GM18951 (cell line): ENCODE measurements at regions not wholly inside any gene's neighbourhood (a gene's known extent, or its start where the extent isn't known, plus 50 kb on each side); places are given as distances from the start of the nearest gene placed in this dataset.

Source experiments
- POLR2A ChIP-seq: IDR thresholded peaks from 4 replicates; pipeline ENCODE4 v1.6.1; 2011; ENCODE audit warnings: mild to moderate bottlenecking; ENCODE audit not compliant: insufficient read length, insufficient read depth; ENCODE audit errors: extremely low read depth
- in situ Hi-C: fragments of 300-500 bp; cut with MboI; formaldehyde crosslinking; loops from one replicate; pipeline ENCODE4 v1.12.0; 2022; ENCODE audit warnings: low sequenced_read_pairs, mixed read lengths, inconsistent platforms; ENCODE audit not compliant: unreplicated experiment

DNA sequence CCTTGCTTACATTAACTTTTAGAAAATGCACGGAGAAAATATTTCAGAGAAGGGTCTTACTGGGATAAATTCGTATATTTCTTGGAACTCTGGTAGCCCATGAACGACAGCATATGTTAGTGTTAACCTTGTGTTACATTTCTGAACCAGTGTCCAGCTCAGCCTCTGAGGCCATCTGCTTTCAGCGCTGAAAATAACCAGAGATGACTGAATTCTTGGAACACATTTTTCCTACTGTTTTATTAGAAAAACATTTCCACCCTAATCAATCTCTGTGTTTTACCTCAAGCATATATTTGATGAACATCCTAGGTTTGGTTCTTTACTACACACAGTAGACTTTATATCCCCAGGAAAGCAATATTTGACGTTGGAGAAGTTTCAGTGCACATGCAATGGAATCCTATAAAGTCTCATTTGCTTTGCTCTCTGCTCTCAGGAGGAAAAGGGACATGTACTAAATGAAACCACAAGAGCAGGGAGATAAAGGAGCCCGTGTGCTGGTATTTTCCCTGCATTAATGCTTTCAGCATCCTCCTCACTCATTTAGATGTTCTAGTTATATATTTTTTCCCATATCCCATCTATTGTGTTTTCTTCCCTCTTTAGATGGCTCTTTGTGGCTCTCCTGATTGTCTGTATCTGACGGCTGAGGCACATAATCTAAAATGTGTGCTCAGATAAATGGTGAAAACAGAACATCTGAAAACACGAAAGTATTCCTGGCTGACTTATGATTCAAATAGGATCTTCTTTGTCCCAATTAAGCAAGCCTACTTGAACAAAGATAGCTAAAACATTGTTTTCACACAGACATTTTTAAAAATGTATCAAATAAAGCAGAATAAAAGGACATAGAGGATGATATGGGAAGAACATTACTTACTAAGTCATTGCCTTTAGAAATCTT is 151.7 kb upstream of the KCNMB2 start:
- TF ChIP-seq POLR2A, result no peak
- in situ Hi-C loops, result no loop called here

DNA sequence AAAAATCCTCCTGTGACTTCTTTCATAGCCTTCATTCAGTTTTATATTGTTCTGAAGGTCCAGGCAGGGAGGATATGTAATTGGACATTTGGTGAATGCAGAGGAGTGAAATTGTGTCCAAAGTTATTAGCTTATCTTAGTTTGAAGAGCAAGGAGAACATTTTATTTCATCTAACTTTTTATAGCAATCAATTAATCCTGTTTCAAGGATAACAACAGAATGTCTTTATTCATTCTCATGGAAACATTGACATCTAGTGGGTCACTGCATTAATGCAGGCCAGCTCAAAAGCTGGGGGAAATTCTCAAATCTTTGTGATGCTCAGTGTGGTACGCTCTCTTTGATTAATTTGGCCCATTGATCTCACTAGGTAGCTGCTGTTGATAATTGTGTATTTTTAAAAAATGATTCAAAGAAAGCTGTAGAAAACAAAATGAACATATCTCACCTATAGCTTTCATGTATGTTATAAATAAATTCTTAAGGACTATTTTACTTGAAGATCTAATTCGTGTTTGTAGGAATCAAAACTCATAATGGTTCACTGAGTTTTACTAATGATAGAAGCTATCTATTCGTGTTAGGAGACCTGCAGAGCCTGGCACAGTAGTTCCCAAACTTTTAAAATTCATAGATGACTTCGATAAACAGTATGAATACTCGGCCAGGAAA is 150.8 kb upstream of the KCNMB2 start:
- no peak for TF ChIP-seq POLR2A
- in situ Hi-C loops, result no loop called here

DNA sequence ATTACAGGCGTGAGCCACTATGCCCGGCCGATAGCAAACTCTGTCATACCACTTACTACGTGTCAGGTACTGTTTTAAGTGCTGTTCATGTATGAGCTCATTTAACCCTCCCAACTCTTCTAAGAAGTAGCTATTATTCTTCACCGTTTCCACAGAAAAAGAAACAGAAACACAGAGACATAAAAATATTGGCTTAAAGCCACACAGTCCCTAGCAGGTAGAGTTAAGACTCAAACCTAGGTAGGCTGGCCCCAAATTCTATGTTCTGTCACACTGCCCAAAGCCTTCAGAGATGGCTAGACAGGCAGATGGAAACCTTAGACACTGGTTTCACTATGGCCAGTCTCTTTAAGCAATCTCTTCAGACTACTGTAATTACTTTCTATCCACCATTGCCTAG is 149.8 kb upstream of the KCNMB2 start:
- no peak for TF ChIP-seq POLR2A
- in situ Hi-C loops, result no loop called here

DNA sequence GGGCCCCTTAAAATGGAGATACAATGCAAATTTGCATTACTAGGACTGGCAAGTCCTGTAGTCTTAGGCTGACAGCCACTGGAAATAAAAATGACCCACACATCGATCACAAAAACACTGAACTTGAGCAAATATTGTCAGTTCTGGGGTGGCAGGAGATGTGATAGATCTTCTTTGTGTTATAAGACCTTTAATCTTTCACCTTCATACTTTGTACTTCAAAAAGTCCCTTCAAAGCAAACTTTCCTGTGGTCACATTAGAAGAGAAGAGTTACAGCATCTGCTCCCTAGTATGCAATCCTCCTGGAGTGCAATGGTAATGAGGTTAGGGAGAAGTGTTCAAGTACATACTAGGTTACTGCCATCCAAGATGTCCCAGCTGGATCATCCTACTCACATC is 149.4 kb upstream of the KCNMB2 start:
- in situ Hi-C loops, result no loop called here
- TF ChIP-seq POLR2A, result no peak

DNA sequence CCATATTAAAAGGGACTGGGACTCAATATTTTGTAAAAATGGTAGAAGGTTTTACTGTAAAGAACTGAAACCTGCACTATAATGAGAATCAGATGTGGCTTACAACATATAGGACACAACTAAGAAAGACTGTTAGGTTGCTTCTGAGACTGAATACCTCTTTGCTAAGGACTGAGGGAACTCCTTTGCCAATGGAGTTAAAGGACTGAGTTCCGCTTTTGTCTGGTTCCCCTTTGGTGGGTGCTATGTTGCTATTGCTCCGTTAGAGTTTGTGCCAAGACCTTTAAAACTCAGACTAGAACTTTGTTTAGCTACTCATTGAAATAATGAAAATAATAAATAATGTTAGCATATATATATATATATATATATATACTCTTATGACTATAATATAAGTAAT is 147.8 kb upstream of the KCNMB2 start:
- in situ Hi-C loops, result no loop called here
- TF ChIP-seq POLR2A, result no peak

DNA sequence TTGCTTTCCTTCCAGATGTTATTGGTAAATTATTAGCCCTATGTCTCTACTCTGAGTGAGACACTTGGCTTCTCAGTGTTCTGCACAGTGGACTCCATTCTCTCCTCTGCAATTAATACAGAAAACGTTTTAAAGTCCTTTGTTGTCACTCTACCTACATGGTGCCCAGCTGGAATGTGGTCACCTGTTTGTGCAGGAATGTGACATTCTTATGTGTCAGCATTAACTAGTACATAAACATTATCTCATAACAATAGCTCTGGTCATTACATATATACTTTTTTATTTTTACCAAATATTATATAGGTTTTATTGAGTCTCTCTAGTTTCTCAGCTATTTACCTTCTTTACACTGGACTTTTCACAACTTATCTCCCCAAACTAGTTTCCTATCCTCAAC is 147.0 kb upstream of the KCNMB2 start:
- in situ Hi-C loops, result no loop called here
- no peak for TF ChIP-seq POLR2A

DNA sequence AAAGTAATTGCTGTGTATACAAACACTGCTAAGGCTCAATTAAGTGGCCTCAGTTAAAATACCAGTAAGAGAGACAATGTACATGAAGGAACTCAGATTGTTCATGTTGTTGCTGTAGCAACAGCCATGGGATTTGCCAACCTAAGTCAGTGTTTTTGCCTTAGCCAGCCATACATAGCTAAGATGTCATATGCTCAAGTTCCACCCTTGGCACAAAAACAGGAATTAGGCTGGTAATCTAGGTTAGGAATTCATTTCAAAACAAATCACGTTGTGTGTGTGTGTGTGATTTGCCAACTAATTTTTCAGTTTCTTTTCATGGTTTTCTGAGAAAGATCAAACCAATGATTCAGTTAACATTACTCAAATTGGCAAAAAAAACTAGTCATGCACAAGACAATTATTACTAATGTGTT is 143.7 kb upstream of the KCNMB2 start:
- no peak for TF ChIP-seq POLR2A
- in situ Hi-C loops, result no loop called here

DNA sequence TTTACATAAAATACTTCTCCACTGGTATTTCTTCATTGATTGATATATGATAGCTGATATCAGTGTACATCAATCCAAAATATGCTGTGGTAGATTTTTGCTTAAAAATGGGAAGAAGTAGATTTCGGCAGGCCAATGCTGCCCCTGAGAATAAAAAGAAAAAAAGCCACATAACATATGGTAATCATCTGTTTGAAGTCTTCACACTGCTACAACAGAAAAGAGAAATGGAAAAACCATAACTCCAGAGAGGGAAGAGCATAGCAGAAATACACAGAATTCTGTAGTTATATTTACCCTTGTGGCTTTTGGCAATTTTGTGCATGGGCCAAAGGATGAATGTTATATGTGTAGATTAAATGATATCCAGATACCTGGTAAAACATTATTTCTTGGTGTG is 143.1 kb upstream of the KCNMB2 start:
- in situ Hi-C loops, result no loop called here
- TF ChIP-seq POLR2A, result no peak

DNA sequence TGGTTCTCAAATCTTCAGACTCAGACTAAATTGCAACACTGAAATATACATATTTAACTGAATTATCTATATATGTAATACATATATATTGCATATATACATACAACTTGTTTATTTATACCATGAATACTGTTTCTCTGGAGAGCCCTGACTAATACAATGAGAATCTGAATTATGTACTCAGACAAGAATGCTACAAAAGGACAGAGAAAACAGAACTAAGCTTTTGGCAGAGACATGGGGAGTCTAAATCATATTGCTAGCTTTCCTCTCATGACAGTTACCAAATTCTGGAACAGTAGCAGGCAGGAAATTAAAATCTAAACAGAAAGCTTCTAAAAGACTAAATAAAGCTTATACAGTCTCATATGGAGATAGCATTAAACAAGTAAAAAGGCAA is 142.4 kb upstream of the KCNMB2 start:
- in situ Hi-C loops, result no loop called here
- TF ChIP-seq POLR2A, result no peak

DNA sequence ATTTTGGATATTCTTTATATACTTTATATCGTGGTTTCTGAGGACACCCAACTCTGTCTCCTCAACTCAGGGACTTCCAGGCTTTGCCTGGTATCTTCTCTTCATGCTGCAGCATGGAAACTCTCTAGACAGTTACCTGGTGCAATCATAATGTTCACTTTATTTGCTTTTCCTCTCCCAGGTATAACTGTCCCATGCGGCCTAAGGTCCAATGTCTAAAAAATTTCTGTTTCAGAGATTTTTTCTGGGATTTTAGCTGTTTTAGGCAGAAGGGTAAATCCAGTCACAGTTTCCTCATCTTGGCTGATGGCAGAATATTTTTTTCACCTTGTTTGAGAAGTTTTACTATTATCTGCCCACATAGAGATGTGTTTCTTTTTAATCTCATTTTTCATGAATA is 139.9 kb upstream of the KCNMB2 start:
- TF ChIP-seq POLR2A, result no peak
- in situ Hi-C loops, result no loop called here

DNA sequence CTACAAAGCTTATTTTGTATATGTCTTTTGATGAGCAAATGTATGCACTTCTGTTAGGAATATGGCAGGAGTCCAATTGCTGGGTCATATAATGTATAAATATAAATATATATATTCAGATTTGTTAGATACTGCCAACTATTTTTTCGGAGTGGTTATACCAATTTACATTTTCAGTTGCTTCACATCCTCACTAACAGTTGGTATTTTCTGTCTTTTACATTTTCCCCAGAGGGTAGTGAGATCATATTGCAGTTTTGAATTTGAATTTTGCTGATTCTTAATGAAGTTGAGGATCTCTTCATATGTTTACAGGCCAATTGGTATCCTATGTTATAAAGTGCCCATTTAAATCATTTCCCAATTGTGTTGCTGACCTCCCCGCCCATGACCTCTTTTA is 139.0 kb upstream of the KCNMB2 start:
- in situ Hi-C loops, result no loop called here
- no peak for TF ChIP-seq POLR2A

DNA sequence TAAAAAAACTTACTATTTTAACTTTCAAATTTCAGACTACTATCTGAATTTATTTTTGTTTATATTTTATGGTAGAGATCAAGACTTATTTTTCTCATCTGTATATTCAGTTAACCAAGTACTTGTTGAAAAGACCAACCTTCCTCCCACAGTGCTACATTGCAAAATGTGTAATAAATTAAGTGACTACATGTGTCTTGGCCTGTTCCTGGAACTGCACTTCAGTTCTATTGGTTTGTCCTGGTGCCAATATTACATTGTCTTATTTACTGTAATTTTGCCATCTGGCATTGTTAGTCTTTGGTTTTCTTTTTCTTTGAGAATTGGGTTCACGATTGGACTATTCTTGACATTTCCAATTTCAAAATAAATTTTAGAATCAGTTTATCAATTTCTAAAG is 138.4 kb upstream of the KCNMB2 start:
- in situ Hi-C loops, result no loop called here
- TF ChIP-seq POLR2A, result no peak

DNA sequence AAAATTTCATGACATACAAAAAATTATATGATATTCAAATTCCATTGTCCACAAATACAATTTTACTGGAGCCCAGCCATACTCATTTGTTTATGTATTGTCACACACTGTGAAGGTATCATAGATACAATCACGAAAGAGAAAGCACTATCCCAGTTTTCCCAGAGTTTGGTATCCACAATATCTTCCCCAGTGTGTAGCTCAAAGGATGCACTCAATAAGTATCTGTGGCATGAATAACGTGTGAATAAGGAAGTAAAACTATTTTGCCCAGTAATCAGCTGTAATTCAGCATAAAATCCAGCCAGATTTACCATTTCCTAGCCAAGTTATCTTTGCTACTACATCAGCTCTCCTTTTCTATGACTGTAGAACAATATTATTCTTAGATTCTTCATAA is 131.3 kb upstream of the KCNMB2 start:
- no peak for TF ChIP-seq POLR2A
- in situ Hi-C loops, result no loop called here

DNA sequence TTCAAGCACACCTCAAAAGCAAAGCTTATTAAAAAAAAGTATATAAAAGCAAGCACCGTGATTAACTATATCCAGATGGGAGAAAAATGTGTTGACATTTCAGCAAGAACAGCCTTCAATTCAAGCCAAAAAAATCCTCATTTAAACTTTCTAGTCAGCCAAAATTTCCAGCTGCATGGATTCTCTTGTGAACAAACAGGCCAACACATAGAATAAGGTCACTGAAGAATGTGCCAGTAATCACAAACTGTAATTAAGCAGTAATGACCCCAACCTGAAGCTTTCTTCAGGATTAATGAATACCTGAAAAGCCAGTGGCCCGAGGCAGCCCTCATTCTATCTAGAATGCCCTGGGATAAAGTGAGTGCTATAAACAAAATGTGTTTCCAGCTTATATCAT is 130.7 kb upstream of the KCNMB2 start:
- no peak for TF ChIP-seq POLR2A
- in situ Hi-C loops, result no loop called here

DNA sequence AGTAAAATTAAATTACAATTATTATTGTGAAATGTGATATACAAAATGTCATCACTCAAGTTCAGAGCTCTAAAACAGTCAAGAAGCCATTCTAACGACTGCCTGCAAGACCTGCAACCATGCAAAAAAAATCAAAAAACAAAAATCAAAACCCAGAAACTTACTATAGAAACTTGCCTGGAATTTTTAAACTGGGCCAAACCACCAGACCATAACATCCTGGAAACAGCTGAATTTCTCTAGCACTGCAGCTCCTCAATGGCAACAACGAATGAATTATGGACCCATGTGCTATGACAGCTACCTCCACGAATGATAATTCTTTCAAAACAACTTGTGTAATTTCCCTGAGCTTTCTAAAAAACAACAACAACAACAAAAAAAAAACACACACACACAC is 130.0 kb upstream of the KCNMB2 start:
- in situ Hi-C loops, result no loop called here
- no peak for TF ChIP-seq POLR2A

DNA sequence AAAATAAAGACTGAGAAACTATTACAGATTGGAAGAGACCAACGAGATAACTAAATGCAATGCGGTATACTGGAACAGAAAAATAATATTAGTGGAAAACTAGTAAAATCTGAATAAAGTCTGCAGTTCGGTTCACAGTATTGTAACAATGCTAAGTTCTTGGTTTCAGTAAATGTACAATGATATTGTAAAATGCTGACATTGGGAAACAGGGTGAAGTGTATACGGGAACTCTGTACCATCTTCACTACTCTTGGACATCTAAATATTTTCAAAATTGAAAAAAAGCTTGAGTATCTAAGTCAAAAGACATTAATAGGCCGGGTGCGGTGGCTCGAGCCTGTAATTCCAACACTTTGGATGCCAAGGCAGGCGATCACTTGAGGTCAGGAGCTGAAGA is 120.9 kb upstream of the KCNMB2 start:
- no peak for TF ChIP-seq POLR2A
- in situ Hi-C loops, result no loop called here
